ENCODE measurements at regions not wholly inside any gene's neighbourhood (a gene's known extent, or its start where the extent isn't known, plus 50 kb on each side); places are given as distances from the start of the nearest gene placed in this dataset.
"Not testable (repeated sequence)": the region's sequence is repeated elsewhere in the genome, so short reads cannot be mapped to it uniquely, and the experiment has no call there.

DNA sequence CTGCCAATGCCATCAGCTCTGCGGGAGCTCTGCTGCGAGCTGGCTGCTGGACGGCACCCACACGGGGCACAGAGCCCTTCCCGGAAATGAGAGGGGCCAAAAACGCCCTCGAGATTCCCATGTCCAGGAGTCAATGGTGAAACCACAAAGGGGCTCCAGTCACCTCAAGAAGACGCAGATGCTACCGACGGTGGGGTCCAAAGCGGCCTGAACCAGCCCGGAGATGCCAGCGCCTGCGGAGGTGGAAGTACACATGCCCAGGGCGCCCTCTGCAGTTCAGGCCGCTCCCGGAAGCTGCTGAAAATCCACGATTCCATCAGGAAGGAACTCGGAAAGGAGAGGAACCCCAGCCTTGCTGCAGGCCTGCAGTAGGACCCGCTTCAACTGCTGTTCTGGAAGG, 82.4 kb upstream of the SELENOP start:
- DNase-seq (ENCODE audit: low spot score) = no peak

DNA sequence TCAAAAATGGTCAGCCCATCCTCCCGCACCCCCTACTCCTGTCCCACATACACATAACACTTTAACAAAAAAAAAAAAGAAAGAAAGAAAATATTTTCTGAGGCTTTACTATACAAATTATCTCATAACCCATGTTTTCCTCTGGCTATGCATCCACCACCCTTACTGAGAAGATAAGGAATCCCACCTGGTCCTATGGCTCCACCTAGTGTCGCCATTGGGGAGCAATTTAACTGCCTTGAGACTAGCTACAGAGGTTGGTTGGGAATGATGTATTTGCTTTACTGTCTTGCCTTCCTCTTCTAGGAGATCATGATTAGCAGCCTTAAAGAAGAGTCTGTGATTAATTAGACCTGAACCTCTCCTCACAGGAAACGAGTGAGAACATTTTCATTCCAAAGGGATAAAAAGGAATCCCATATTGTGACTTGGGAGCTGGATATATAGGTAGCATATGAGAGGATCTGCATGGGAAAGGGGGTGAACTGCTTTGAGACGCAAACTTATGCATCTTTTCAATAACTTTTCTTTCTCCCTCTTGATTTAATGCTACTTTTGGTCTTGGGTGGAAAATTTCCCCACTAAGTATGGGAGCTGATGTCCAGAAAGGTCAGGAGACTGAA, 77.7 kb upstream of the SELENOP start:
- DNase-seq (ENCODE audit: low spot score) = peak; percentile 68

GRCh38 chr5:42888771-42889170, 77.1 kb upstream of the SELENOP start:
- DNase-seq (ENCODE audit: low spot score) = no peak

GRCh38 chr5:42887575-42887974, 75.9 kb upstream of the SELENOP start:
- DNase-seq (ENCODE audit: low spot score) = no peak

- no peak for DNase-seq (ENCODE audit: low spot score)
Observed at GRCh38 chr5:42887097-42887496, 75.4 kb upstream of the SELENOP start.

DNA sequence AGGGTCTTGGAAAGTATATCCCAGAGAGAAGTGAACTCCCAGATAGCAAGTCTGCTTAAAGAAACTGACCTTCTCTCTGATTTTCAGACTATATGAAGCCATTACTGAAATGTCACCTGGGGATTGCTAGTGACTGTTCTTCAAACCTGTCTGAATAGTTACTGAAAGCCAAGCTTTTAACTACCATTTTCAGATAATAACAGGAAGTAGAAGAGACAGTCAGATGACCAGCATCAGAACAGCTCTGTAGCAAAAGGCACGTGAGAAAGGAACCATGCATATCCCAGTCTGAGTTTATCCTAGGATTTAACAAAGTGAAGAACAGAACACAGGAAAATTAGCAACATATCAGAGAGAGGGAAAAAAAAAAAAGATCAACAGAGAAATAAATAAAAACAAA, 74.9 kb upstream of the SELENOP start:
- DNase-seq (ENCODE audit: low spot score) = no peak

- no peak for DNase-seq (ENCODE audit: low spot score)
Observed at GRCh38 chr5:42884326-42884725, 72.6 kb upstream of the SELENOP start.

GRCh38 chr5:42881416-42882117, 69.9 kb upstream of the SELENOP start:
- DNase-seq (ENCODE audit: low spot score) = no peak

DNA sequence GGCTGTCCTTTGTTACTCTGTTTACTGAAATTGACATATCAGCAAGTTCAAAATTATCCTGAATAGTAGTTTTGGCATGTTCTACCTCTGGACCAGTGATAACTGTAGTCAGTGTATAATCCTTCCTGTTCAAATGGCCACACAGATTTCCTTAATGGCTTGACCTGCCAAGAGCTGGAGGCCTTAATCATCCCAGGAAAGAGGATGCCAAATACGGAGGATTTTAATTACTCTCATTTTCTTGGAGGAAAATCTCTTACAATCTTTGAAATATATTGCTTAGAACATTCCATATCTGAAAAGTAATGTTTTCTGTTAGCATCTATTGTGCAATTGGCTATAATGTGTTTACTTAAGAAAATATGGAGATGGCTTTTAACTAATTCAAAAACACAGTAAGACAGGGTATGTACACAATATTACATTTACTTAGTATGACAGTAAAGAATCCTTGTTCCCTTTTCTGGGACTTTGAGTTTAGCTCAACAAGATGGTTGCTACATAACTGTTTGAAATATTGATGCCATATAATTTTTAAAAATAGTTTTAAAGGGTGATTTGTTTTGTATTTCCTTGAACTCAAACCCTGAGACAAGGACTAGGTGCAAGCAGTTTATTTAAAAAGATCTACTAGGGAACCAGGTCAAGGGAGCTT, 68.9 kb upstream of the SELENOP start:
- DNase-seq (ENCODE audit: low spot score) = no peak

- no peak for DNase-seq (ENCODE audit: low spot score)
Observed at GRCh38 chr5:42879291-42879690, 67.6 kb upstream of the SELENOP start.

DNA sequence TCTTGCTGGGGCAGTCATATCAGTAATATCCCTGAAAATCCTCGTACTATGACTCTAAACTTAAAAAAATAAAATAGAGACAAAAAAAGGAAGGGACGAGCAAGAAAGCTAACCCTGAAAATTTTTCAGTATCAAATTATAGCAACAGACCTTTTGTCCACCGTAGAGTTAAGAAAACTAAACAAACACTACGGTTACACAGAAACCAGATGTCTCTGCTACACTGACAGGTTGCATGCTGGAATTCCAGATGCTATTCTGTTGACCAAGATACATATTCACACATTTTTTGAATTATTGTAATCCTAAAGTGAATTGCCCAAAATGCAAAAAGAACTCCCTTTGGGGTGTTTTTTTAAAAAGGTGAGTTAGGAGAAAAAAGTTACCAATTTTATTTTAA, 66.9 kb upstream of the SELENOP start:
- no peak for DNase-seq (ENCODE audit: low spot score)

DNA sequence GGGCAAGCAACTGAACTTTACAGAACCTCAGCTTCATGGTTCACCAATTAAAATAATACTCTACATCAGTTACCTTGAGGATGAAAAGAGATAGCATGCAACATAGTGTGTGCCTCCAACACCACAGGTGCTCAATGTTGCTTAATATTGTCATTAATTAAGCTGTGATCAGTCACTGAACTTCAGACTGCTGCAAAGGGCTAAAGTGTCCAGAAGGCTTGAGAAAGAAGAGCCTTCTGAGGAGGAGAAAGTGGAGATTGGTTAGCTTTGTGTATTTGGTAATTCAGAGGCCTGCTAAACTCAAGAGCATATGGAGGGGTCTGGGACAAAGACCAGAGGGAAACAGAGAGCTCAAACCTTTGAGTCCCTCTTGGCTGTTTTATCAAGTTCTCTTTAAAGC, 66.3 kb upstream of the SELENOP start:
- no peak for DNase-seq (ENCODE audit: low spot score)

DNA sequence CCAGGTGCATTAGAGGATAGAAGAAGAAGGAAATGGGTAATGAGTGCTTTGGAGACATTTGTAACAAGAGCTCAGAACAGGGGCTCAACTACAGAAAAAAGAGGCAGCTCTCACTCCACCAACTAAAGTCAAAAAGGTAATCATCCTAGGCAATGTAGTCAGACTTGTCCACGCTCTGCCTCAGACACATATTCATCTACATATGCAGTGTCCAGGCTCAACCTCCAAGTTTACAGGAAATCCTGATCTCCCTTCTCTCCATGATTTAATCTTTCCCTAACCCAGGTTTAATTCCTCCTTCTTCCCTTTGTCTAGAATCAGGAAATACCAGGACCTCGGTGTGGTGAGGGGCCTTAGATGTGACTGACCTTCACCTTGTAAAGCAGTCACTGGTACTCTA, 65.7 kb upstream of the SELENOP start:
- DNase-seq (ENCODE audit: low spot score) = no peak

DNA sequence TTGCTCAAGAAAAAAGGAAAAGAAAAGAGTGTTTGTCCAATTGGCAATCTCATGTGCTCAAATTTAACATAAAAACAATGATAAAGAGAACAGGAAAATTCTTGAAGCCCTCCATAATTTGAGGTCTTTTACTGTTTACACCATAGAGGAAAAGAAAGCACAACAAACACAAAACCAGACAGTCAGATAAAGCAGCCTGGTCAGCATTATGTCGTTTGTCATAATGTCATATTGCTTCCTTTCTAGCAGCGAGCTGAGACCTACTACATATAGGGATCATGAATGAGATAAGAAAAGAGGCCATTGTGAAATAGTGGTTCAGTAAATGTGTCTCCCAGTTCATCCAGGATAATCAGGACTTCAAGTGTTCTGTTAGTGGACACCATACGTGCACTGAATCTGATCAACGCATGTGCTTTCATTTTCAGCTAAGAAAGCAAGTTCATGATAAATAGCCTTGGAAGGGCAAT, 64.7 kb upstream of the SELENOP start:
- DNase-seq (ENCODE audit: low spot score) = no peak

- no peak for DNase-seq (ENCODE audit: low spot score)
Observed at GRCh38 chr5:42875785-42876374, 64.2 kb upstream of the SELENOP start.

GRCh38 chr5:42875211-42875610, 63.5 kb upstream of the SELENOP start:
- no peak for DNase-seq (ENCODE audit: low spot score)

GRCh38 chr5:42874621-42875198, 63.0 kb upstream of the SELENOP start:
- DNase-seq (ENCODE audit: low spot score) = no peak

- no peak for DNase-seq (ENCODE audit: low spot score)
Observed at GRCh38 chr5:42872865-42873264, 61.2 kb upstream of the SELENOP start.

GRCh38 chr5:42870882-42871418, 59.3 kb upstream of the SELENOP start:
- DNase-seq (ENCODE audit: low spot score) = no peak

DNA sequence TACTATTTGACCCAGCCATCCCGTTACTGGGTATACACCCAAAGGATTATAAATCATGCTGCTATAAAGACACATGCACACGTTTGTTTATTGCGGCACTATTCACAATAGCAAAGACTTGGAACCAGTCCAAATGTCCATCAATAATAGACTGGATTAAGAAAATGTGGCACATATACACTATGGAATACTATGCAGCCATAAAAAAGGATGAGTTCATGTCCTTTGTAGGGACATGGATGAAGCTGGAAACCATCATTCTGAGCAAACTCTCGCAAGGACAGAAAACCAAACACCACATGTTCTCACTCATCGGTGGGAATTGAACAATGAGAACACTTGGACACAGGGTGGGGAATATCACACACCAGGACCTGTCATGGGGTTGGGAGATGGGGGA, 56.7 kb upstream of the SELENOP start:
- not testable (repeated sequence) for DNase-seq (ENCODE audit: low spot score)

GRCh38 chr5:42864749-42865148, 53.1 kb upstream of the SELENOP start:
- not testable (repeated sequence) for DNase-seq (ENCODE audit: low spot score)

Data from CD4-positive, alpha-beta T cell treated with Interleukin-2 at 100 ng/mL for 4 hours (primary cell).